Astrocyte (in vitro differentiated cells and primary cell): ENCODE measurements at regions not wholly inside any gene's neighbourhood (a gene's known extent, or its start where the extent isn't known, plus 50 kb on each side); places are given as distances from the start of the nearest gene placed in this dataset.

ENCODE experiments used
- DNase-seq: peaks from one replicate; pipeline ENCODE4 v3.0.0-alpha.2; 2010; ENCODE audit warnings: low read depth
- FAIRE-seq: peaks from 2 replicates; lab custom pipeline; 2011; peaks lifted over from hg19 to GRCh38; lab: Jason Lieb, UNC
- H2AFZ ChIP-seq: 2 replicates; pipeline ENCODE4 v1.6.0; 2012; ENCODE audit warnings: low read depth, low read length, inconsistent platforms
- H3K27ac ChIP-seq: 2 replicates; pipeline ENCODE4 v1.5.1; 2011; ENCODE audit warnings: low read depth, low read length, inconsistent platforms
- H3K27me3 ChIP-seq: 2 replicates; pipeline ENCODE4 v1.6.0; 2011; ENCODE audit warnings: low read length, inconsistent platforms; ENCODE audit not compliant: insufficient read depth
- H3K36me3 ChIP-seq: 2 replicates; pipeline ENCODE4 v1.5.1; 2011; ENCODE audit warnings: low read length, inconsistent platforms; ENCODE audit not compliant: insufficient read depth
- H3K4me1 ChIP-seq: 2 replicates; pipeline ENCODE4 v1.5.1; 2011; ENCODE audit warnings: low read length, inconsistent platforms; ENCODE audit not compliant: insufficient read depth
- H3K4me2 ChIP-seq: 2 replicates; pipeline ENCODE4 v1.6.0; 2012; ENCODE audit warnings: low read length, inconsistent platforms
- H3K4me3 ChIP-seq: 2 replicates; pipeline ENCODE4 v1.5.1; 2011; ENCODE audit warnings: low read depth, mild to moderate bottlenecking, low read length, inconsistent platforms; ENCODE audit not compliant: insufficient read depth
- H3K79me2 ChIP-seq: 2 replicates; pipeline ENCODE4 v1.6.0; 2012; ENCODE audit warnings: mild to moderate bottlenecking, low read length, inconsistent platforms; ENCODE audit not compliant: insufficient read depth
- H3K9ac ChIP-seq: 2 replicates; pipeline ENCODE4 v1.6.0; 2012; ENCODE audit warnings: mild to moderate bottlenecking, low read length, inconsistent platforms
- H3K9me3 ChIP-seq: 2 replicates; pipeline ENCODE4 v1.5.1; 2012; ENCODE audit warnings: low read depth, mild to moderate bottlenecking, low read length, inconsistent platforms; ENCODE audit not compliant: insufficient read depth
- H4K20me1 ChIP-seq: 2 replicates; pipeline ENCODE4 v1.6.0; 2012; ENCODE audit warnings: low read length, inconsistent platforms; ENCODE audit not compliant: insufficient read depth
- H3K27ac Mint-ChIP-seq: one replicate; pipeline ENCODE4 v1.8.0; 2021; ENCODE audit warnings: mild to moderate bottlenecking, mixed read lengths; ENCODE audit not compliant: unreplicated experiment
- H3K27me3 Mint-ChIP-seq: one replicate; pipeline ENCODE4 v1.8.0; 2021; ENCODE audit warnings: low read depth, mixed read lengths; ENCODE audit not compliant: unreplicated experiment
- H3K36me3 Mint-ChIP-seq: one replicate; pipeline ENCODE4 v1.8.0; 2021; ENCODE audit warnings: low read depth, mixed read lengths; ENCODE audit not compliant: unreplicated experiment
- H3K4me1 Mint-ChIP-seq: one replicate; pipeline ENCODE4 v1.8.0; 2021; ENCODE audit warnings: low read depth, mixed read lengths; ENCODE audit not compliant: unreplicated experiment
- H3K4me3 Mint-ChIP-seq: one replicate; pipeline ENCODE4 v1.8.0; 2021; ENCODE audit warnings: mild to moderate bottlenecking, moderate library complexity, mixed read lengths; ENCODE audit not compliant: unreplicated experiment
- H3K9me3 Mint-ChIP-seq: one replicate; pipeline ENCODE4 v1.8.0; 2021; ENCODE audit warnings: mild to moderate bottlenecking, mixed read lengths; ENCODE audit not compliant: unreplicated experiment
- CTCF ChIP-seq: IDR thresholded peaks from 2 replicates; pipeline ENCODE4 v1.5.1; 2011; ENCODE audit warnings: low read depth, mild to moderate bottlenecking, inconsistent platforms, low read length, moderate library complexity; ENCODE audit not compliant: insufficient read depth
- EZH2 ChIP-seq: IDR thresholded peaks from 2 replicates; pipeline ENCODE4 v1.6.1; 2012; ENCODE audit warnings: mild to moderate bottlenecking, low read length, inconsistent platforms; ENCODE audit not compliant: insufficient read depth

GRCh38 chr1:185535621-185536020 is 198.6 kb upstream of the HMCN1 start:
- FAIRE-seq, result no peak
- no peak overlapping the region for H3K27ac Mint-ChIP-seq
- no peak overlapping the region for H3K9ac ChIP-seq

GRCh38 chr1:185534801-185535200 is 199.4 kb upstream of the HMCN1 start:
- Histone ChIP-seq H4K20me1 (no peaks in the 10 kb centered on the region), H3K4me2 (no peak overlapping the region), H3K9me3 (no peaks in the 10 kb centered on the region), H3K27me3 (no peaks in the 10 kb centered on the region), H3K79me2 (no peaks in the 10 kb centered on the region), H3K4me3 (no peak overlapping the region), H3K27ac (no peak overlapping the region), H3K9ac (no peak overlapping the region), H3K4me1 (no peaks in the 10 kb centered on the region), H3K36me3 (no peaks in the 10 kb centered on the region), H2AFZ (no peak overlapping the region)
- Mint-ChIP-seq H3K27ac (no peak overlapping the region), H3K9me3 (peaks cover 15% of the 10 kb centered on the region), H3K4me1 (peaks cover 9% of the 10 kb centered on the region), H3K27me3 (peaks cover 8% of the 10 kb centered on the region), H3K36me3 (peaks cover 2% of the 10 kb centered on the region), H3K4me3 (no peak overlapping the region)
- no peak for DNase-seq
- TF ChIP-seq EZH2 (no peak), CTCF (no peak)
- no peak for FAIRE-seq

More at GRCh38 chr1:185535621-185536020, 198.6 kb upstream of the HMCN1 start:
- Histone ChIP-seq H3K4me3 (no peak overlapping the region), H2AFZ (no peak overlapping the region), H3K79me2 (no peaks in the 10 kb centered on the region), H3K27me3 (no peaks in the 10 kb centered on the region), H3K4me2 (no peak overlapping the region), H3K36me3 (no peaks in the 10 kb centered on the region), H4K20me1 (no peaks in the 10 kb centered on the region), H3K27ac (no peak overlapping the region), H3K4me1 (no peaks in the 10 kb centered on the region), H3K9me3 (no peaks in the 10 kb centered on the region)
- H3K4me3 Mint-ChIP-seq, result no peak overlapping the region
- no peak for TF ChIP-seq CTCF
- TF ChIP-seq EZH2, result no peak
- no peak for DNase-seq
- peaks cover 2% of the 10 kb centered on the region for H3K36me3 Mint-ChIP-seq
- H3K4me1 Mint-ChIP-seq, result peaks cover 9% of the 10 kb centered on the region
- H3K9me3 Mint-ChIP-seq, result peaks cover 16% of the 10 kb centered on the region
- H3K27me3 Mint-ChIP-seq, result peaks cover 8% of the 10 kb centered on the region

GRCh38 chr1:185533596-185533995 is 200.6 kb upstream of the HMCN1 start:
- H3K9ac ChIP-seq, result no peak overlapping the region
- no peak overlapping the region for H3K4me3 ChIP-seq
- Mint-ChIP-seq H3K27me3 (peaks cover 8% of the 10 kb centered on the region), H3K4me3 (no peak overlapping the region), H3K9me3 (peaks cover 8% of the 10 kb centered on the region), H3K27ac (no peak overlapping the region), H3K36me3 (peaks cover 2% of the 10 kb centered on the region), H3K4me1 (peaks cover 5% of the 10 kb centered on the region)
- H3K4me2 ChIP-seq, result no peak overlapping the region
- TF ChIP-seq EZH2 (no peak), CTCF (no peak)
- no peaks in the 10 kb centered on the region for H3K4me1 ChIP-seq
- no peaks in the 10 kb centered on the region for H4K20me1 ChIP-seq
- no peak overlapping the region for H3K27ac ChIP-seq
- no peaks in the 10 kb centered on the region for H3K79me2 ChIP-seq
- no peak overlapping the region for H2AFZ ChIP-seq
- H3K36me3 ChIP-seq, result no peaks in the 10 kb centered on the region
- DNase-seq (no peak), FAIRE-seq (no peak)
- H3K27me3 ChIP-seq, result no peaks in the 10 kb centered on the region
- H3K9me3 ChIP-seq, result no peaks in the 10 kb centered on the region
